Natural killer cell (primary cell): ENCODE measurements at regions not wholly inside any gene's neighbourhood (a gene's known extent, or its start where the extent isn't known, plus 50 kb on each side); places are given as distances from the start of the nearest gene placed in this dataset.

Experiments used
- ATAC-seq, 3 donors: fragments of 150-1000 bp in 2 of 3; fragments of 200-7000 bp in 1 of 3; cut with Tn5 transposase; 1 replicate in 1 of 3; 2 replicates in 2 of 3; pipeline ENCODE4 v1.10.0; 2021; ENCODE audit warnings: mild to moderate bottlenecking in 2 of 3, moderate library complexity in 2 of 3
- DNase-seq, 2 donors: peaks; one replicate each; pipeline versions ENCODE4 v3.0.0 to v3.0.0-alpha.2; 2013 to 2021; ENCODE audit warnings: mixed read lengths in 1 of 2
- H3K27ac ChIP-seq: one replicate; pipeline ENCODE4 v1.5.1; 2013; ENCODE audit warnings: mild to moderate bottlenecking, low read length
- H3K27me3 ChIP-seq: one replicate; pipeline ENCODE4 v1.6.1; 2013; ENCODE audit warnings: low read length; ENCODE audit not compliant: control insufficient read depth, insufficient read depth
- H3K36me3 ChIP-seq: one replicate; pipeline ENCODE4 v1.6.1; 2013; ENCODE audit warnings: low read length; ENCODE audit not compliant: control insufficient read depth, insufficient read depth
- H3K4me1 ChIP-seq: one replicate; pipeline ENCODE4 v1.6.1; 2013; ENCODE audit warnings: low read length; ENCODE audit not compliant: control insufficient read depth, insufficient read depth
- H3K4me3 ChIP-seq: one replicate; pipeline ENCODE4 v1.5.1; 2013; ENCODE audit warnings: low read length
- H3K9me3 ChIP-seq: one replicate; pipeline ENCODE4 v1.6.1; 2013; ENCODE audit warnings: low read length; ENCODE audit not compliant: control insufficient read depth, insufficient read depth
- H3K27ac Mint-ChIP-seq, 2 donors: one replicate each; pipeline ENCODE4 v1.8.0; 2022; ENCODE audit warnings: mild to moderate bottlenecking in 2 of 2, mixed read lengths in 2 of 2, moderate library complexity in 1 of 2
- H3K27me3 Mint-ChIP-seq, 2 donors: one replicate each; pipeline ENCODE4 v1.8.0; 2022; ENCODE audit warnings: low read depth in 2 of 2, mixed read lengths in 2 of 2
- H3K36me3 Mint-ChIP-seq: one replicate; pipeline ENCODE4 v1.8.0; 2022; ENCODE audit warnings: mixed read lengths
- H3K4me1 Mint-ChIP-seq, 2 donors: one replicate each; pipeline ENCODE4 v1.8.0; 2022; ENCODE audit warnings: mixed read lengths in 2 of 2
- H3K4me3 Mint-ChIP-seq: one replicate; pipeline ENCODE4 v1.8.0; 2022; ENCODE audit warnings: mild to moderate bottlenecking, moderate library complexity, mixed read lengths
- H3K9me3 Mint-ChIP-seq, 2 donors: one replicate each; pipeline ENCODE4 v1.8.0; 2022; ENCODE audit warnings: mixed read lengths in 2 of 2
- CTCF ChIP-seq: fragments of 200-600 bp; IDR thresholded peaks from one replicate; pipeline ENCODE4 v1.8.0; 2022; ENCODE audit warnings: antibody characterized with exemption
- WGBS: methylation state at CpG from one replicate; pipeline ENCODE4 v1.1.7; 2013; ENCODE audit warnings: missing lambda C conversion rate; ENCODE audit not compliant: insufficient coverage; 5-methylcytosine and 5-hydroxymethylcytosine counted together
- intact Hi-C: fragments of 100-400 bp; cut with micrococcal nuclease; formaldehyde crosslinking; loops from one replicate; pipeline ENCODE4 v1.14.2; 2022

DNA sequence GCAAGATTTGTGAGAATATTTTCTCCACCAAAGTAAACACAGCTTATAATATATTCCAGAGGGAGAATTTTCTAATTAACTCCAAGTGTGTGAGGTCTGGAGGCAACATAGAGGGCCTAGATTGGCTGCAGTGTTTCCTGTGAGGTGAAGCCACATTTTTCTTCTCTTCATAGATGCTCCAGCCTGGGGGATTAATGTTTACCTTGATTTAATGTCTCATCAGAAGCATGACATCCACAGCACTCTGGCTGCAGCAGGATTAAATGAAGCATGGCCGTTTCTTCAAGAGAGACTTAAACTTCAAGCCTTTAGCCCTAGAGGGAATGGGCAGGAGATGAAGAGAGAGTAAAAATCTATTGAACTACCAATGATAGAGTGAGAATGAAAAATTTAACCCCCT, 137.9 kb upstream of the ZBTB20 start:
- Mint-ChIP-seq H3K4me3 (no peak overlapping the region), H3K27ac (no peak overlapping the region), H3K4me1 (no peaks in the 10 kb centered on the region), H3K9me3 (peaks cover 0 to 3% of the 10 kb centered on the region in 2 donors), H3K36me3 (no peaks in the 10 kb centered on the region), H3K27me3 (peaks cover 0 to 6% of the 10 kb centered on the region in 2 donors)
- intact Hi-C loops: no loop called here
- 86% methylated on average over 1 of the region's 1 CpG for WGBS
- H3K4me1 ChIP-seq: no peaks in the 10 kb centered on the region
- H3K9me3 ChIP-seq: no peaks in the 10 kb centered on the region
- ATAC-seq: no peak
- no peak overlapping the region for H3K4me3 ChIP-seq
- TF ChIP-seq CTCF: no peak
- DNase-seq: no peak
- no peaks in the 10 kb centered on the region for H3K27me3 ChIP-seq
- no peak overlapping the region for H3K27ac ChIP-seq
- no peaks in the 10 kb centered on the region for H3K36me3 ChIP-seq

DNA sequence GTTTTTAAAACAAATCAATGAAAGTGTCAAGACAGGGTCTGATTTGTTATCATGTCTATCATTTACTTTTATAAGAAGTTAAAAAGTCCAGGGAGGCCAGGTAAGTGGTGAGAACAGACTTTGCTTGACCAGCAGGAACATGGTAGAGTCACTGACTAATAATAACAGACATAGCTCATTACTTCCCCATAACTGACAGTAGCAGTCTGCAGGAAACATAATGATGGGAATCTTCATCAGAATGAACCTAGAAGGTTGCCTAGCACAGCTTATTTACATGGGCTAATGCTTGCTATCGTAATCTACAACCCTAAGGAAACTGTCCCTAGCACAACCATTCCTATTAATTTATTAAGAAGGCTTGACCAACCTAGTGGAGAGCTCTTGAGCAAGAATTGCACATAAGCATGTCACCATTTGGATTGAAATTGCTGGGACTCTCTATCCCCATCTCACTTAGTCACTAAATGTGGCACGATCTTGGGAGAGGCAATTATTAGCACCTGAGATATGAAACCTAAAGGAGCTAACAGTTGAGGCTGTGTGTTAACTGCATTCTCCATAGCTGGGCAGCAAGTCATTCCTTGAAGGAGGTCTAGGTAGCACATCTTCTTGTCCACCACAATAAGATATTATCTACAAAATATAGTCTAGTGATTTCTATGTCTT, 139.6 kb upstream of the ZBTB20 start:
- Histone ChIP-seq H3K4me1 (no peaks in the 10 kb centered on the region), H3K27ac (no peak overlapping the region), H3K27me3 (no peaks in the 10 kb centered on the region), H3K9me3 (no peaks in the 10 kb centered on the region), H3K36me3 (no peaks in the 10 kb centered on the region), H3K4me3 (no peak overlapping the region)
- ATAC-seq (no peak), DNase-seq (no peak)
- intact Hi-C loops: no loop called here
- peaks cover 0 to 6% of the 10 kb centered on the region in 2 donors for H3K27me3 Mint-ChIP-seq
- no peaks in the 10 kb centered on the region for H3K4me1 Mint-ChIP-seq
- H3K27ac Mint-ChIP-seq: no peak overlapping the region
- H3K36me3 Mint-ChIP-seq: no peaks in the 10 kb centered on the region
- TF ChIP-seq CTCF: no peak
- WGBS: 80% methylated on average over 2 of the region's 2 CpGs
- no peak overlapping the region for H3K4me3 Mint-ChIP-seq
- no peaks in the 10 kb centered on the region for H3K9me3 Mint-ChIP-seq

DNA sequence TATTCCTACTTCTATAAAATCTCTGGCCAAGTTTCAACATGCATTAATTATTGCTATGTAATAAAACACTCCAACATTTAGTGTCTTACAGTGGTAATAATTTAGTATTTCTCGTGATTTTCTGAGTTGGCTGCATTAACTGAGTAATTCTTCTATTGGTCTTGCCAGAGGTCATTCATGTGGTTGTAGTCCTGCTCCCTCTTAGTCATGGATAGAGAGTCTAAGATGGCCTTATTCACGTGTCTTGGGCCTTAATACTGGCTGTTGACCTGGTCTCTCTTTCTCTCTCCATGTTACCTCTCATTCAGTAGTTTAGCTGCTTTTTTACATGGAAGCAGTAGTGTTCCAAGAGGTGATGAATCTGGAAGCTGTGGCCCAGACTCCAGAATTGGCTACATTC, 140.1 kb upstream of the ZBTB20 start:
- no peaks in the 10 kb centered on the region for H3K9me3 Mint-ChIP-seq
- no peak for ATAC-seq
- WGBS: 82% methylated on average over 2 of the region's 2 CpGs

More for the DNA sequence above, 140.1 kb upstream of the ZBTB20 start:
- H3K4me3 Mint-ChIP-seq: no peak overlapping the region
- H3K27ac Mint-ChIP-seq: no peak overlapping the region
- H3K27me3 ChIP-seq: no peaks in the 10 kb centered on the region
- H3K27ac ChIP-seq: no peak overlapping the region
- no peaks in the 10 kb centered on the region for H3K4me1 Mint-ChIP-seq
- no peaks in the 10 kb centered on the region for H3K4me1 ChIP-seq
- H3K27me3 Mint-ChIP-seq: peaks cover 0 to 3% of the 10 kb centered on the region in 2 donors
- H3K36me3 Mint-ChIP-seq: no peaks in the 10 kb centered on the region
- intact Hi-C loops: no loop called here
- no peak for TF ChIP-seq CTCF
- H3K9me3 ChIP-seq: no peaks in the 10 kb centered on the region
- no peak for DNase-seq
- no peak overlapping the region for H3K4me3 ChIP-seq
- H3K36me3 ChIP-seq: no peaks in the 10 kb centered on the region
